T follicular helper cell (primary cell): ENCODE measurements at regions not wholly inside any gene's neighbourhood (a gene's known extent, or its start where the extent isn't known, plus 50 kb on each side); places are given as distances from the start of the nearest gene placed in this dataset.

ENCODE experiments used
- DNase-seq: peaks from one replicate; pipeline ENCODE4 v3.0.0-alpha.2; 2020; ENCODE audit warnings: low read depth

DNA sequence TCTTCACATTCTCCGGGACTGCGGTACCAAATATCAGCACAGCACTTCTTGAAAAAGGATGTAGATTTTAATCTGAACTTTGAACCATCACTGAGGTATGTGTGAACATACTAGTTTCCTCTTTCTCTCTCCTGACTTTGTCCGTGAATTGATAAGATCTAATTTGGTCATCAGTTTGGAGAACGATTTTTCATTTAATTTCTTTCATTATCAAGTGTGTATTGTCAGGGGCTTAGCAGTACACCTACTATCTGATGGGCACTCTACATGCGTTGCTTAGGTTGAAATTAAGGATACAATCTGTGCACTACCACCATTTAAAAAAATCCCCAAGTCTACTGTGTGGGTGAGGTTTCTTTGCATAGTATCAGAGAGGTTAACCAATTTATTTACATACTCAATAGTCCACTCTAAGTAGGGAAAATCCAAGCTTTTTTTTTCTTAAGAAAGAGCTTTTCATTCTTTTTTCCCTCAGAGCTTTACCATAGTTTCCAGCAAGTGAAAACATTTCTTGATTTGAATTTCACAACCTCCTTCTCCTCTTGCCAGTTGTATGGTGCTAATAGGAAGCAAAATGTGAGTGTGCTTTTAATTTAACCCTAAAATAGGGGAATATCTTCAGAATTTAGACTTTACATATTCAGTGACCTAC is 105.4 kb upstream of the ESR1 start:
- no peak for DNase-seq

- DNase-seq: no peak
These were observed 104.4 kb upstream of the ESR1 start for GRCh38 chr6:151702851-151703658.

DNA sequence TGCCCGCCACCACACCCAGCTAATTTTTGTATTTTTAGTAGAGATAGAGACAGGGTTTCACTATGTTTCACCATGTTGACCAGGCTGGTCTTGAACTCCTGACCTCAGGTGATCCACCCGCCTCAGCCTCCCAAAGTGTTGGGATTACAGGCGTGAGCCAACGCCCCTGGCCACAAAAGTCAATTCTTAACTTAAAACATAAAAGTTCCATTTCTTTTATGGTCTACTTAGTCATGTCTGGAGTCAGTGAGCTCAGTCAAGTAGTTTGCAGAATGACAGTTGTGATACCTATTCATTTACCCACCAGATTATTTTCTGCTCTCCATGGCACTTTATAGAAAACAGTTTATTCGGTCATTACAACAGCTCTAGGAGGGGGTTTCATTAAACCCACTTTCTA is 103.1 kb upstream of the ESR1 start:
- no peak for DNase-seq

GRCh38 chr6:151705993-151706733 is 101.3 kb upstream of the ESR1 start:
- DNase-seq: no peak

DNA sequence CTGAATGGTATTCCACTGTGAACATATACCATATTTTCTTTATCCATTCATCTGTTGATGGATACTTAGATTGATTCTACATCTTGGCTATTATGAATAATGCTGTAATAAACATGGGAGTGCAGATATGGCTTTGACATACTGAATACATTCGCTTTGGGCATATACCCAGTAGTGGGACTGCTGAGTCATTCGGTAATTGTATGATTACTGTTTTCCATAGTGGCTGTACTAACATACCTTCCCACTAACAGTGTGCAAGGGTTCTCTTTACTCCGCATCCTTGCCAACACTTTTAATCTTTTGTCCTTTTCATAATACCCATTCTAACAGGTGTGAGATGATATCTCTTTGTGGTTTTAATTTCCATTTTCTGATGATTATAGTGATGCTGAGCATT is 98.2 kb upstream of the ESR1 start:
- DNase-seq: no peak

- no peak for DNase-seq
These were observed 91.0 kb upstream of the ESR1 start for GRCh38 chr6:151716526-151716932.

DNA sequence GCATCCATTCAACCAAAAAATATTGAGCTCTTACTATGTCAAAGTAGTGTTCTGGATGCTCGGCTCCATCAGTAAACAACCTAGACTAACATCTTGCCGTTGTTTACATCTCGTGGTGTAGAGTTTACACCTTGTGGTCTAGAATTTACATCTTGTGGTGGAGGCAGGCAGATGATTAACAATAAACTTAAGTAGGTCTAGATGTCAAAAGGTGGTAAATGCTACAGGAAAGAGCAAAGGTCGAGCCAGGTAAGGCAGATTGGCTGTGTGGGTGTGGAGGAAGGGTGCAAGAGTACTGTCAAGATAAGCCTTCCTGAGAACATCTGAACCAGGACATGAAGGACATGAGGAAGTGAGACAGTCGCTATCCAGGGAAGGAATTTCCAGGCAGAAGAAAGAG is 88.4 kb upstream of the ESR1 start:
- DNase-seq: no peak

- DNase-seq: no peak
These were observed 86.3 kb upstream of the ESR1 start for GRCh38 chr6:151721146-151721545.

DNA sequence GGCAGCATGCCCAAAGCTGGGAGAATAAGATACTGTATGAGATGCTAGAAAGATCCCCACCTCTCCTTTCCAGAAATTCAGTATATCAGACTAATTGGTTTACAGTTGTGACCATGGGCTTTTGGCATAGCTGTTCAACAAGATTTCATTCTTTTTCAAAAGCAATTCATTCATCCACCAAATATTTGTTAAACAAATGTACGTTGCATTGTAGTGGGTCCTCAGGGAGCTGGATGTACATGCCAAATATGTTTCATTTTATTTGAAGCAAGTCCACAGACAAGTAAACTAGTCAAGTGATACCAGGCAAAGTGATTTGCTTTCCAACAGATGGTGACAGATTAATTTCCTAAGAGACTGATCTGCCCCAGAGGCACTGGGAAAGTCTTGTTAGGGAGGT is 85.8 kb upstream of the ESR1 start:
- no peak for DNase-seq

DNA sequence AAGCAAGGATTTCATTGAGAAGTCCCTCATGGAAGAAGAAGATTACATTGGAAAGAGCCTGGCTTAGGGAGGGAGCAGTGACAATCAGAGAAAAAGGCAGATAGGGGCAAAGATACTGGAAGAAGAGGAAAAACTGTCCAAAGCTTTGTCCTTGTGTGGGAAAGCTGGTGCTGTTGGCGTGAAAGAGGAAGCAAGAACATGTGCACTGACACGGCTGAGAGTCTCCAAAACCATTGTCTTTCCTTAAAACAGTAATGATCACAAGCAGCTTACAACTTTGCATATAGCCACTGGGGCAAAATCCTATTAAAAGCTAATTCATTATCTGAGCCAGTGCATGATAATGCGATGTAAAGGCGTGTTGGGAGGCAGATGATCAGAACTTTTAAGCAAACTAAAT is 85.1 kb upstream of the ESR1 start:
- no peak for DNase-seq

DNA sequence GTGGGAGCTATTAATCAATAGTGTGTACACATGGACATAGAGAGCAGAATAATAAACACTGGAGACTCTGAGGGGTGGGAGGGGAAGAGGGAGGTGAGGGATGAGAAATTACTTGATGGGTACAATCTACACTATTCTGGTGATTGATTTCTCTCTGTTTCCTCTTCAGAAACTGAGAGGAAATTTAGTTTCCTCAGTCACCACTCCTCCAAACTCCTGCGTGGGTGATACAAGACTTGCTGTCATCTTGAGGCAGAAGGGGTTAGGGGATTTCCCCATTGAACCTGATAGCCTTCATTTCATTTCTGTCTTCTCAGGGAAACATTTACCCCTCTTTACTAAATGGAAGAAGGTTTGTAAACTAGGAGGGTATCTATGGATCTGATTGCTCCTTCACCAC is 84.3 kb upstream of the ESR1 start:
- DNase-seq: no peak

DNA sequence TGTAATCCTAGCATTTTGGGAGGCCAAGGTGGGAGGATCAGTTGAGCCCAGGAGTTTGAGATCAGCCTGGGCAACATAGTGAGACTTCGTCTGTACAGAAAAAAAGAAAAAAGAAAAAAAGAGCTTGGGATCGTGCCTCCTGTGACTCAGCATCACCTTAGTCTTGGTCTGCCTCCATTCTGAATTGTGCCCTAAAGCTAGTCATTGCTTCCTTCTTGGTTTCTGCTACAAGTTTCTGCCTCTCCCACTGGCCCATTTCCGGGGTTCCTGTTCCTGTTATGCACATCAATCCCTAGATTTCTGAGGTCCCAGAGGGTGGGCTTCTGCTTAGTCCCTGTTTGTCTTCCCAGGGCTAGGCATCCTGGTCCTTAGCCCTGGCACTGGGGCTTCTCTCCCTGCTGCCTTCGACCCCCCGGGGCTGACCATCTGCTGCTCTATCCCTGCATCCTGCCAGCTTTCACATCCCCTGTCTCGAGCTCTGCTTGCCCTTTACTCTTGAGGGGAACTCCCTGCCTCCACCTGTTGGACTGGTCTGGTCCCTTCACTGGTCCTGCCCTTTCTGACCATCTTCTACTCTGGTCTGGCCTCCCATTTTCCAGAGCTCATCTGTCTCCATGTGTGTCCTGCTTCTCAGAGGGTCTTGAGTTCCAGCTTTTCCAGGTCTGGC is 77.5 kb upstream of the ESR1 start:
- DNase-seq: no peak

GRCh38 chr6:151730496-151730870 is 77.0 kb upstream of the ESR1 start:
- no peak for DNase-seq

DNA sequence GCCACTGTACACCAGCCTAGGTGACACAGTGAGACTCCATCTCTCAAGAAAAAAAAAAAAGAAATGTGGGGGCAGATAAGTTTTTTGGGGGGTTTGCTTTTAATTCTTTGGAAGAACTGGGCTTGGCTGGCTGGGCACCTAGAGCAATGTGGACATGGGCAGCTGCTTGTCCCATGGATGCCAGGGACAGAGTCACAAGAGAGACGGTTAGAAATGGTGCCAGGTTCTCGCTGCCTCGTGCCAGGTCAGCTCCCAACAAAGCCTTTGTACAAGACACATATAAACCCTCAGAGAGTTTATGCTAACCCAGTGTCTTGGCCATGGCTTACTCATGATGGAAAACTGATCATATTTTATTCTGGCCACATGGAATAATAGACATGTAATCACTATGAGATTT is 76.2 kb upstream of the ESR1 start:
- DNase-seq: no peak

GRCh38 chr6:151733680-151734320 is 73.7 kb upstream of the ESR1 start:
- no peak for DNase-seq

- no peak for DNase-seq
These were observed 69.2 kb upstream of the ESR1 start for GRCh38 chr6:151738267-151738666.

DNA sequence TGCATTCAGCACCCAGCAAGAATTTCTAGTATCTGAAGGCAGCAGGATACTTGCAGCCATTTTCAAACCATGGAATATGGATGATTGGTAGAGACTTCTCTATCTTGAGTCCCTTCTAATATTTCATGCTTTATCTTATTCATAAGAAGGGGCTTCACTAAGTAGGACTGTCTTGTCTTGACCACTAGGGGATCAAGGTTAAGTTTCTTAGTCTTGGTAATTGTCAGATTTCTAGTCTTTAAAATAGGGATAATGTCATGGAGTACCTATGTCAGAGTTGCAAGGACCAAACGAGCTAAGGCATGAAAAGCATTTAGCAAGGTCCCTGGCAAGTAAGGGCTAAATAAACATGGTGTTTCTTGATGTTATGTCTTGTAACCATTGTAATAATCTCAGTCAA is 68.5 kb upstream of the ESR1 start:
- DNase-seq: no peak

DNA sequence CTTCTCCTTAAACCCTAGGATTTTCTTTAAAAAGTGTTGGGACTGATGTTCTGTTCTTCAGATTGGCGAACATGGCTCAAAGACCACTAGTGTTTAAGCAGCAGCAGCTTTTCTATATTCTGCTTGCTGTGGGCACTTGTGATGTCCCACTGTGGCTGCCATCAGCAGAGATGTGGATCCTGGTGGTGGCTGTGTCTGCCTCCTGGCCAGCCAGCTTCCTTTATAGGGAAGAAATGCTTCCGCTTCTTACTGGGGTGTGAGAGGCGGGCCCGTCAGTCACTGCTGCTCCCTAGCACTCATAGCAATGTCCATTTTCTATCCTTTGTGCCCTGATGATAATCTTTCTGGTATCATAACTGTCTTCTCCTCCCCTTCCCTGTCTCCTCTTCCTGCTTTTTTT is 66.7 kb upstream of the ESR1 start:
- no peak for DNase-seq

GRCh38 chr6:151747896-151748295 is 59.6 kb upstream of the ESR1 start:
- DNase-seq: no peak

DNA sequence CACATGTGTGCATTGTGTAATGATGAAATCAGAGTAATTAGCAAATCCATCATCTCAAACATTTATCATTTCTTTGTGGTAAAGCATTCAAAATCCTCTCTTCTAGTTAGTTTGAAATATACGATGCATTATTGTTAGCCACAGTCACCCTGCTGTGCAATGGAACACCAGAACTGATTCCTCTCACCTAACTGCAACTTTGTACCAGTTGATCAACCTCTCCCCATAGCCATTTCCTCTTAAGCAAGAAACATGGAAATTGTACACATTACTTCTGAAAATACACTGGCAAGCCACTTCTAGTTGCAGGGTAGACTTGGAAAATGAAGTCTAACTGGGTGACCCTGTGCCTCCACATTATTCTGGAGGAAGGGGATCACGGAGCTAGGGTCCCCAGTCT is 58.1 kb upstream of the ESR1 start:
- no peak for DNase-seq

DNA sequence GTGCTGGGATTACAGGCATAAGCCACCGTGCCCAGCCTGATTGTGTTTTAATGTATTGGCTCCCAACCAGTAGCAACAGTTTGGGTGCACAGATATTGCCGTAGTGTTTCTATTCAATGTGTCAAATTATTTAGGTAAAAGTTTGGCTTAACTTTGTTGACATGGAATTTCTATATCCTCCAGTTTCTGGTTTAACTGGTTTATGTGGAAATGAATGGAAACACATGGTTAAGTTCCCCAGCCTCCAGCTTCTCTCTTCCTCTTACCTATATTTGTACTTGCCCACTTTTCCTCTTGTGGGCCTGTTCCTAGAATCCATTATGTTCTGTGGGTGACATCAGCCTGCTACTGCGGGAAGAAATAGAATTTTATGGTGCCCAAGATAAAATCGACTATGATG is 53.9 kb upstream of the ESR1 start:
- no peak for DNase-seq

GRCh38 chr6:151757506-151757955 is 50.0 kb upstream of the ESR1 start:
- no peak for DNase-seq
